DMS79 (cell line): ENCODE measurements at regions not wholly inside any gene's neighbourhood (a gene's known extent, or its start where the extent isn't known, plus 50 kb on each side); places are given as distances from the start of the nearest gene placed in this dataset.
"Not testable (repeated sequence)": the region's sequence is repeated elsewhere in the genome, so short reads cannot be mapped to it uniquely, and the experiment has no call there.

Experiments
- DNase-seq: peaks from one replicate; lab custom pipeline; 2025; lab: John Stamatoyannopoulos, UW

DNA sequence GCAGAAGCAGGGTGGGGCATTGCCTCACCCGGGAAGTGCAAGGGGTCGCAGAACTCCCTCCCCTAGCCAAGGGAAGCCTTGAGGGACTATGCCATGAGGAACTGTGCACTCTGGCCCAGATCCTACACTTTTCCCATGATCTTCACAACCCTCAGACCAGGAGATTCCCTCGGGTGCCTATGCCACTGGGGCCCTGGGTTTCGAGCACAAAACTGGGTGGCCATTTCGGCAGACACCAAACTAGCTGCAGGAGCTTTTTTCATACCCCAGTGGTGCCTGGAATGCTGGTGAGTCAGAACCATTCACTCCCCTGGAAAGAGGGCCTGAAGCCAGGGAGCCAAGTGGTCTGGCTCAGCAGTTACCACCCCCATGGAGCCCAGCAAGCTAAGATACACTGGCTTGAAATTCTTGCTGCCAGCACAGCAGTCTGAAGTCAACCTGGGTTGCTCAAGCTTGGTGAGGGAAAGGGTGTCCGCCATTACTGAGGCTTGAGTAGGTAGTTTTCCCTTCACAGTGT, 573.7 kb upstream of the ANO3 start:
- no peak for DNase-seq

DNA sequence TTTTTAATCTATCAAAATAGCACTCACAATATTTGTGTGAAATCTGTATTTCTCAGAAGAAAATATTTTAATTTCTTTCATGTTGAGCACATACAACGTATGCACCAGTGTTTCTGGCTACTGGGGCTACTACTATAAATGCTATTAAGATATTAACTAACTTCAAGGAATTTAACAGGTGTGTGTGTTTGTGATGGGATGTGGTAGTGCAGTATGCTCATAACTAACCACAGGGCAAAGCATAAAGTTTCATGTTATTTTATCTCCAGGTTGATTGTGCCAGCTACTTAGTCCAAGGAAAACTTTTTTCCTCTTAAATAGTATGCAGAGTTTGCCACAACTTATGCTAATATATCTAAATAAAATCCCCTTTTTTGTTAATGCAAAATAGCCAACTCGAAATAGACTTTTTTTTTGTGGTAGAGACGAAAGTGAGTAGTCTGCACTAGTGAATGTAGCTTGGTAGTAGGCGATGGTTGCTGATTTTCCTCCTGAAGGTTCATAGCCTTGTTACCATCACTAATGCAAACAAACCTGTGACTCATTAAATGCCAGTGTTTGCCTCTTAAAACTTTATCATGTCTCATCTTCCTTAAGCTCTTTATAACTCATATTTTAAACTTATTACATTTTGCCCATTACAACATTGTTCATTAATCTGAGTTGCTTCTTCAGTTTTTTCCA, 565.5 kb upstream of the ANO3 start:
- DNase-seq, result no peak

DNA sequence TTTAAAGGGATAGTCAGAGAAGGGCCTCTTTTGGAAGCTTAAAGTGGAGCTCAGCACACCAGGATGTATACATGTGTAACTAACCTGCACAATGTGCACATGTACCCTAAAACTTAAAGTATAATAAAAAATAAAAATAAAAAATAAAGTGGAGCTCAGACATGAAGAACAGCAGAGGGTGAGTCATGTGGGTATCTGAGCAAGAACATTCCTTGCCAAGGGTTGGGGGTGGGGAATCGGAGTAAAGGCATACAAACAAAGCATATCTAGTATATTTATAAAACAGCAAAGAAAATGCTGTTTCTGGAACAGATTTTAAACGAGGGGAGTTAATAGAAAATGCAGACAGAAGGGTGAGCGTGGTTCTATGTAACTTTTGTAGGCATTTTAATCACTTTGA, 562.6 kb upstream of the ANO3 start:
- no peak for DNase-seq

DNA sequence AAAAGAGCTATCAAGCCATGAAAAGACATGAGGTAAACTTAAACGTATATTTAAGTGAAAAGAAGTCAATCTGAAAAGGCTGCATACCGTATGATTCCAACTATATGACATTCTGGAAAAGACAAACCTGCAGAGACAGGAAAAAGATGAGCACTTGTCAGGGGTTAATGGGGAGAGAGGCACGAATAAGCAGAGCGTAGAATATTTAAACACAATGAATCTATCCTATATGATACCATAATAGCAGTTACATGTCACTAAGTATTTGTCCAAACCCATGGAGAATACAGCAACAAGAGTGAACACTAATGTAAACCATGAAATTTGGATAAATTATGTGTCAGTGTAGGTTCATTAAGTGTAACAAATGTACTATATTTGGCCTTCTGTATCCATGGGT, 560.3 kb upstream of the ANO3 start:
- DNase-seq, result no peak

DNA sequence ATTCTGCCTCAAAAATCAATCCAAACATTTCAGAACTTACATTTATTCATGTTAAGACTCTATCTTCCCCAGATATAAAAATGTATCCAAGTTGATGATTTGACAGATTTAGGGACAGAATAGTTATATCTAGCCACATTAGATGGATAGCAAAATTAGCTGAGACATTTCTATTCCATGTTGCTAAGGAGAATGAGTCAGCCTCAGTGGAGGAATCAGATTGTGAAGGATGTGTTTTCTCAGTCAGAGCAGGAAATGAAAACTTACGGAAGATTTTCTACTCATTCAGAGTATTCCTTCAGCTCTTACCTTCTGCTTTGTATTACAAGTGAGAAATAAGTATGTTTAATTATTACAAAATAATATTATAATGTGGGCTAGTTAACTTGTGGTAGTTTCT, 556.3 kb upstream of the ANO3 start:
- no peak for DNase-seq

DNA sequence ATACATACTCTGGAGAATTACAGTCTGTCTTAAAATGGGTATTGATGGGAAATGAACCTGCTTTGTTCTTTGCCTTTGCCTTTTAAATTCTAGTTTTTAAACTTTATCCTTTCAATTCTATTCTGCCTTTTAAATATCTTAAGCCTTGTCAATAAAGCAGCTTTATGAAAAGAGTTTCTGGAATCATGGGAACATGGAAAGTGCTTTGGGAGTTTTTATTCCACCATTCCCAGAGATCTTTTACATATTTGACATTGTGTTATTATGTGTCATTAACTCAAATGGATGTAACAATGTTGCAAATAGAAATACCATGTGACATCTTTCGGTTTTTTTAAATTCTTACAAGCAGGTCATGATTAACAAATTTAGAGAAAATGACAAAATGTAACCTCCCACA, 555.7 kb upstream of the ANO3 start:
- no peak for DNase-seq

DNA sequence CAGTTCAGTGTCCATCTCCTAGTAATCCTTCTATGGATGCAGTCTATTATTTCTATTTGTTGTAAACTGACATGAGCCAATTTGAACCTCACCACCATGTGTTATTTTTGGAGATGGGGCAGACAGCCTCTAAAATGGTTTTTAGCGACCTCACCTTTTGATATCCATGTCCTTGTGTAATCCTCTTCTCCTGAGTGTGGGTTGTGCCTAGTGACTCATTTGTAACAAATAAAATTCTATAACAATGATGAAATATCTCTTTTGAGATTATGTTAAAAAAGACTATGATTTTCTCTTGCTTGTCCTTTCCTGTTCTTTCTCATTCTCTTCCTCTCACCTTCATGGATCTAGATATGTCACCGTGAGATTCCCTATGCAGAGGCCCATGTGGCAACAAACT, 554.6 kb upstream of the ANO3 start:
- DNase-seq, result no peak

DNA sequence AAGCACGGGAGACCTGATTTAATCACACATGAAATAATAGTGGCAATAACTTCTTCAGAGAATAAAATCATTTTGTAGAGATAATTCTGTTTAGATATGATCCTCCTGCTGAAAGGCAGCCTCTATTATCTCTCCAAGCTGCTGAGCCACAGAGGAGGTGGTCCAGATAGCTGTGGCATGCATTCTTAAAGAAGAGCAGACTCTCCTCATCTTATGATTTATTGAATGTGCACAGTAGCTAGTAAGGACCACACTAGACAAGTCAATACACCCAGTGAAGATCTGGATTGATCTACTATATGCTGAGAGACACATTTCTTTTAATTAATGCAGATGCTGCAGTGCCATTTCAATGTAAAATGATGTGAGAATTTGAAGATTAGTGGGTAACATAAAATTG, 552.9 kb upstream of the ANO3 start:
- no peak for DNase-seq

DNA sequence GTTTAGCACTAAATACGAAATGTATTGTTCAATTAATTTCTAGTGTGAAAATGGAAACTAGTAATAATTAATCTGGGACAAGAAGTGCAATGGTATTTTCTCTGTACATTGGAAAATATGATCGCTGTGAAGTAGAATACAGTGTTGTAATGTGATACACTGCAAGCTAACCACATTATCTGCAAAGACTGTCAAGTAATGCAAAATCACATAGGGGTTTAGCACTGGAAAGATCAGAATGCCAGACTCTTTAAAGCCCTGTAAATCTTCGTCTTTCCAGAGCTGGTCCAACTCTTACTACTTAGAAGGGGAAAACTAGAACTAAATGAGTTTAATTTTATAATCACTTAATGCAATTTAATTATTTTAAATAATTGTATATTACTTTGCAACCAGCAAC, 544.5 kb upstream of the ANO3 start:
- DNase-seq, result no peak

DNA sequence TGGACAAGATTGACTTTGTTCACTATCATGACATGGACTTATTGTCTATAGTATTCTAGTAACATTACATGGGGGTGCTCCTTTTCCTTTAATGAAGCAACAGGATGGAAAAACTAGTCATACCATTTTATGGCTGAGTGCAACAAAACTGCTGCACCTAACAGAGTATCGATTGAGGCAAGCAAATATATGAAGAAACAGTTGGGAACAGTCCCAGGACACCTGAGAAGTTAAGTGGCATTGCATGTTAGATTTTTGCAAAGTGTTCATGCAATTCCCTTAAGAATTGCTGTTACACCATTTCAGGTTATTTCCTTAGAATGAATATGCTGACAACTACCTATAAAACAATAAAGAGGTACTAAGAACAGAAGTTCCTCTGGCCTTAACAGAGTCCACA, 541.5 kb upstream of the ANO3 start:
- no peak for DNase-seq

DNA sequence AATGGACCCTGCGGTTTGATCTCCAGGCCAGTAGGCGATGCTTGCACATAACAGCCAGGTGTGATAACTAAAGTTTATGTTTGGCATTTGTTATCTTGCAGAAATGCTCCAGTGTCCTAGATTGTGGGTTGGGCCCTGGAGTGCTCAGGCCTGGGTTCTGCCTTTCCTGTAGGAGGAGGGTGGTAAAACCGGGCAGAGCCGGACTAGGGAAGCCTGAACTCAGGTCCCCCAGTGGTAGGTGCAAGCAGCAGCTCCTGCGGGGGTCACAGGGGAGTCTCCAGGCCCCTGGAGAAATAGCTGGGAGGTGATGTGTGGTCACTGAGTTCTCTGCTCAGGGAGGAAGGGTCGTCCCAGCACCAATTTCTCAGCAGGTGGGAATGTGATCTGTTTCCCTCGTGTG, 538.3 kb upstream of the ANO3 start:
- DNase-seq, result no peak

DNA sequence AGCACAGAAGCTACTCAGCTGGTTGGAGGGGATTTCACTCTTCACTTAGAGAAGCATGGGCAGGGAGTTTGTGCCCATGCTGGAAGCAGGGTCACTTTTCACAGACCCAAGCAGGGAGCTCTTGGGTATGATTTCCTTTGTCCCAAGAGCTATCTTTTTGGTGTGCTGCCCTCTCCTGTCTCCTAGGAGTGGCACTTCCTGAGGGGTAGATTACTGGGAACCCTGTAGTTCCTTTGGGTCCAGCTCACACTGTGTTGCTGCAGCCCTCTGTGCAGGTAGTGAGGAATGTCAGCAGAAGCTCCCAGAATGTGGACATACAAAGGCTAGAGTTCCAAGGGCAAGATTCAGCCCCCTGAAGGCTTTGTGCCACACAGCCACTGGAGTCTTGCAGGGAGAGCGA, 537.1 kb upstream of the ANO3 start:
- DNase-seq, result no peak

DNA sequence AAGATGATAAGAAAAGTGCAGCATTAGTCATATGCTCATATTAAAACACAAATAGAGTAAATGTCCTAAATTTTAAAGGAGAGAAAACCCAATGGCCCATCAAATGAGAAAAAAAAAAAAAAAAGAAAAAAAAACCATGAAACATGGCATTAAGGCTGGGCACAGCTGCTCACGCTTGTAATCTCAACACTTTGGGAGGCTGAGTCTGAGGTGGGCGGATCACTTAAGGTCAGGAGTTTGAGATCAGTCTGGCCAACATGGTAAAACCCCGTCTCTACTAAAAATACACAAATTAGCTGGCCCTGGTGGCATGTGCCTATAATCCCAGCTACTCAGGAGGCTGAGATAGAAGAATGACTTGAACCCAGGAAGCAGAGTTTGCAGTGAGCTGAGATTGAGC, 515.5 kb upstream of the ANO3 start:
- no peak for DNase-seq

DNA sequence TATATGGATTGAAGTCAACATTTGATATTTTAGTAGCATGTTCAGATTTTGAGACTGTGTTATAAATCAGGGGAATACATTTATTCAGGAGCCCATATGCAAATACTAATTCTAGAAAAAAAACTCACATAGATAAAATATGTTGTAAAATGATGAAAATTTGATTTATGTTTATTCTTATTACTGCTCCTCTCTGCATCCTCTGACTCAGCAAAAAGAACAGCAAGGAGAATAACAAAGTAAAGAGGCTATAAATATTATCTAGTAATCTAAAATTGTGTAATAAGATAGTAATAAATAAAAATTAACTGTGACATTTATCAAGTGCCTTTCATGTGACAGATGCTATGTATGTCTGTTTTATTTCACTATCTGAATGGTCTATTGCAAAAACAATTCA, 507.2 kb upstream of the ANO3 start:
- no peak for DNase-seq

DNA sequence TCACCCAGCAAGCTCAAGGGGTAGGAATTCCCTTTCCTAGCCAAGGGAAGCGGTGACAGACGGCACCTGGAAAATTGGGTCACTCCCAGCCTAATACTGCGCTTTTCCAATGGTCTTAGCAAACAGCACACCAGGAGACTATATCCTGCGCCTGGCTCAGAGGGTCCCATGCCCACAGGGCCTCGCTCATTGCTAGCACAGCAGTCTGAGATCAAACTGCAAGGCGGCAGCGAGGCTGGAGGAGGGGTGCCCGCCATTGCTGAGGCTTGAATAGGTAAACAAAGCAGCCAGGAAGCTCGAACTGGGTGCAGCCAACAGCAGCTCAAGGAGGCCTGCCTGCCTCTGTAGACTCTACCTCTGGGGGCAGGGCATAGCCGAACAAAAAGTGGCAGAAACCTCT, 500.4 kb upstream of the ANO3 start:
- DNase-seq, result not testable (repeated sequence)

DNA sequence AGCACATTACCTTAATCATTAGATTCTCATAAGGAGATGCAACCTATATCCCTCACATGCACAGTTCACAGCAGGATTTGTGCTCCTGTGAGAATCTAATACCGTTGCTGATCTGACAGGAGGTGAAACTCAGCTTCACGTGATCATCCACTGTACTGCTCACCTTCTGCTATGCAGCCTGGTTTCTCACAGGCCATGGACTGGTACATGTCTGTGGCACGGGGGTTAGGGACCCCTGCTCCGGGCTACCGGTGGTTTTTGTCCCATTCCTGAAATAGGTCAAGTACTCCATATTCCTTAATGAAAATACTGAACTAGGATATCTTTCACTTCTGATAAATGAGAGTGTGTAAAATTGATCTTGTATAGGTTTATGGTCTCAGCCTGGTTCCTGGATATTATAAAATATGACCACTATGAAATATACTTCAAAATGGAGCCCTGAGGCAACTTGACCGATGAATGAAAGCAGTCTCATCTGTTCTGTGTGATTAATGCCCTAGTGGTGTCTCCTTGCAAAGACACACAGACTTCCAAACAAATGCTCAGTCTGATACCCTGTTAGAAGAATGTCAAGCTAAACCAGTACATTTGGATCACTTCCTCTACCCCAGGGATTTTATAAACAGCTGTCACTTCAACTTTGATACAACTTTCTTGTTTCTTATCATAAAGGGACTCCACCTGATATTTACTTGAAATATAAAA, 492.9 kb upstream of the ANO3 start:
- DNase-seq, result no peak

DNA sequence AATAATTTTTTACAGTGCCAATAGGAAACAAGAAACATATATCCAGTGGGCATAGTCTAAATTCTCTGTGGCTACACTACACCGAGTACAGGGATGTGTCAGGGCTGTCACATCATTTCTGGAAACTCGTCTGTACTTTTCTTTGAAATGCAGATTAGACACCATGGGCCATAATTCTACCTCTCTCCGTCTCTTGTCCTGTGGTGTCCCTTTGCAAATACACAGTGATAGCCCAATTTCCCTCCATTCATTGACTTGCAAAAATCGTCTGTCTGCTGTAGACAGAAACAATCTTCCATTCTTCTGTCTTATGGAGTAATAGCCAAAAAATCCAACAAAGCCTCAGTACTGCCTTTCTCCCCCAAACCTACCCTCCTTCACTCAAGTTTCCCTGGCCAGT, 487.1 kb upstream of the ANO3 start:
- DNase-seq, result no peak

DNA sequence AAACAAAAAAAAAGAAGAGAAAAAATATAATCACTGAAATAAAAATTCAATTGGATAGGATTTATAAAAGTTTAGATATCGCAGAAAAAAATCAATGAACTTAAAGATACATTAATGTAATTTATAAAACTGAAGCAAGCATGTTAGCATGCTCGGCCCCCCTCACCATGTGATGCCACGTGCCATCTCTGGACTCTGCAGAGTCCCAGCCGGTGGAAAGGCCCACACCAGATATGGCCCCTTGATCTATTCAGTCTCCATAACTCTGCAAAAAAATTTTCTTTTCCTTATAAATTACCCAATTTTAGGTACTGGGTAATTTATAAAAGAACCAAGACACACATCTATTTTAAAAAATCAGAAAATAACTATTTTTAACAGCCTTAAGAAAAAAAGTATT, 476.0 kb upstream of the ANO3 start:
- DNase-seq, result no peak

DNA sequence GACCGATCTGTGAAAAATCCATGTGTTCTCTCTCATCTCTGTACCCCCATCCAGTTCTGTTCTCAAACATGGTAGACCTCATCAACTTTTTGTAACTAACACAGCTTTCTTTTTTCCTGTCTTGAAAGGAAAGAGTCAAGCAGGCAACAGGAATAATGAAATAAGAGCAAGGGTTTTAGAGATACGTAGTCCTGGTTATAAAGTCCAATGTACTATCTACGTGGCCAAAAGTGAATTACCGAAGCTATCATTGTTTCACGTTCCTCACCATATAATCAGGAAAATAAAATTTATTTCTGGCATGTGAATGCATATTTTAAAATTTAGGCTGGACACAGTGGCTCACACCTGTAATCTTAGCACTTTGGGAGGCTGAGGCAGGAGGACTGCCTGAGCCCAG, 472.2 kb upstream of the ANO3 start:
- DNase-seq, result no peak

DNA sequence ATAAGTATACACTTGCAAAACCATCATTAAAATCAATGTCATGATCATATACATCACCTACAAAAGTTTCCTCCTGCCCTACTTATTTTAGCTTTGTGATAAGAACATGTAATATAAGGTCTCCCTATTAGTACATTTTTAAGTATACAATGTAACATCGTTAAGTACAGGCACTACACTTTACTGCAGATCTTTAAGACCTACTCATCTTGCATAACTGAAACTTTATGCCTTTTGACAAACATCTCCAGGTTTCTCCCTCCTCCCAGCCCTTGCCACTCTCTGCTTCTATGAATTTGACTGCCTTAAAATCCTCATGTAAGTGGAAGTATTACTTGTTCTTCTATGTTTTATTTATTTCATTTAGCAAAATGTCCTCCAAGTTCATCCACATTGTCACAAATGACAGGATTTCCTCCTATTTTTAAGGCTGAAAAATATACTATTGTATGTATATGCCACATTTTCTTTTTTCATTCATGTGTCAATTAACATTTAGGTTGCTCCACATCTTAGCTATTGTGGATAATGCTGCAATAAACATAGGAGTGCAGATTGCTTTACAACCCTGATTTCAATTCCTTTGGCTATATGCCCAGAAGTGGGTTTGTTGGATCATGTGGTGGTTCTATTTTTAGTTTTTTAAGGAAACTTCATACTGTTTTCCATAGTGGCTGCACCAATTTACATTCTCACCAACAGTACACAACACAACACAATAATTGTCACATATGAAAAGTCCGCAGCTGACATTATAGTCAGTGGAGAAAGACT, 471.1 kb upstream of the ANO3 start:
- peak; percentile 52 for DNase-seq

DNA sequence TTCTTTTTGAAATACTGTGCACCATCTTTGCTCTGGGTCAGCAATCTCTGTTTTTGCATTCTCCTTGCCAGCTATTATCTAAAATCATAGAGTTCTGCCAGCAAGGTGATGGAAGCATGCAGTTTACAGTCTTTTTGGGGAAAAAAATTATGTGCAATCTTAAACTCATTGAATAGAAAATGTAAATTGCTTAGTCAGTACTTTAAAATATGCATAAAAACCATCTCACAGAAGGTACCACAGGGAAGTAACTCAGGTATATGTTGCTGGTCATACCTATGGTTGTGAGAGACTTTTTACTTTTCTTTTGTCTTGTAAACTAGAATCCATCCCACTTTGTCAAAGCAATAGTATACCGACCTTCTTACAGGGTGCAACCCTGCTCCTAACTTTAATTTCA, 469.8 kb upstream of the ANO3 start:
- no peak for DNase-seq

DNA sequence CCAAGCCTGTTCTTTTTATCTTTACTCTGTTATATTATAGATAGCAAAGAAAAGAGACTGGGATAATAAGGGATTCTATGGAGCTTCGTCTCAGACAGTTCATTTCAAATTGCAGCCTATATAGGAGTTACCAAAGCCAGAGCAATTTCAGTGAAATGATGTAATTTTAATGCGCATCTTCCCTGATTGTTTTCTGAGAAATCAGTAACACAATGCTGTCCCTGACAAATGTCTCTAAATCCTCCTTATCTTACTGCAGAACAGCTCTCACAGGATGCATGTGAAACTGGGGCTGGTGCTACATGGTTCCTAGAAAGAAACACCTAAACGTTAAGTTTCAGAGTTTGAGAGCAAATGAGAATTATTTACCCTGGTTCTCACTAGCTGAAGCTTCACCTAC, 467.9 kb upstream of the ANO3 start:
- no peak for DNase-seq

DNA sequence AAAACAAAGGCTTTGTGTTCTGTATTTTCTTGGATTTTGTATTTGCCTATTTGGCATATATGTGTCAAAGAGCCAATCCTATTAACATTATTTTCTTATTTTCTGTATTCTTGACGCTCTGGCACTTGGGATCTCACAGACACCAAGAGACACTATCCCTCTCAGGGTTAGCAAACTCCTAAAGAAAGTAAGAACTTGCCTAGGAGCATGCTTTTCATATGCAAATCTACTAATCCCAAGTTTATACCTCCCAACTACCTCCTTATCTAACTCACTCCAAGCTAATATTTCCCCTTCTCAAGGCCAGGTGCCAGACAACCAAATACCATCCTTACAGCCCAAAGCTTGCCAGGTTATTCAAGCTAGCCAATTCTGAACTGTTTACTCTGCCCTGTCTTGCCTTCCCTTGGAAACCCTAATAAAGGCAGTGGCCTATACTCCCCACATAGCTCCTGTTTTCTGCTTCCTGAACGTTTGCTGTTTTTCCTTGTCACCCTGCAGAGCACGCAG, 455.4 kb upstream of the ANO3 start:
- DNase-seq, result no peak
